ENCODE measurements at regions not wholly inside any gene's neighbourhood (a gene's known extent, or its start where the extent isn't known, plus 50 kb on each side); places are given as distances from the start of the nearest gene placed in this dataset.

DNA sequence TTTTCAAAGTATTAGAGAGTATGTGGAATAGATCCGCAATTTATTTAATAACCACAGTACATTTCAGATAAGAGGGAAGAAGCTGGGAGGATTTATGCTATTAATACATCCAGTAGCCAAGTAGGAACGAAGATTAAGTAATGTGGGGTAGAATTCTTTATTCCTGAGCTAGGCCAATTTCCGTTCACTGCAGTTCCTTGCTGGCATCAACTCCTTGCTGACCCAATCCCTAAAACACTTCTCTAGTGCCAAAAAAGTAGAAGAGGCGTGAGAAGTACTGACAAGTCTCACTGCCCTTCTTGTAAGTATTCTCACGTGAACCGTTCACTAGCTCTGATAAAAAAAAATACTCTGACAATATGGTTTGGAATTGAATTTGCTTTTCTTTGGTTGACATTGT is 211.4 kb downstream of the EPHA4 start:
- TF ChIP-seq, protein P1, sequence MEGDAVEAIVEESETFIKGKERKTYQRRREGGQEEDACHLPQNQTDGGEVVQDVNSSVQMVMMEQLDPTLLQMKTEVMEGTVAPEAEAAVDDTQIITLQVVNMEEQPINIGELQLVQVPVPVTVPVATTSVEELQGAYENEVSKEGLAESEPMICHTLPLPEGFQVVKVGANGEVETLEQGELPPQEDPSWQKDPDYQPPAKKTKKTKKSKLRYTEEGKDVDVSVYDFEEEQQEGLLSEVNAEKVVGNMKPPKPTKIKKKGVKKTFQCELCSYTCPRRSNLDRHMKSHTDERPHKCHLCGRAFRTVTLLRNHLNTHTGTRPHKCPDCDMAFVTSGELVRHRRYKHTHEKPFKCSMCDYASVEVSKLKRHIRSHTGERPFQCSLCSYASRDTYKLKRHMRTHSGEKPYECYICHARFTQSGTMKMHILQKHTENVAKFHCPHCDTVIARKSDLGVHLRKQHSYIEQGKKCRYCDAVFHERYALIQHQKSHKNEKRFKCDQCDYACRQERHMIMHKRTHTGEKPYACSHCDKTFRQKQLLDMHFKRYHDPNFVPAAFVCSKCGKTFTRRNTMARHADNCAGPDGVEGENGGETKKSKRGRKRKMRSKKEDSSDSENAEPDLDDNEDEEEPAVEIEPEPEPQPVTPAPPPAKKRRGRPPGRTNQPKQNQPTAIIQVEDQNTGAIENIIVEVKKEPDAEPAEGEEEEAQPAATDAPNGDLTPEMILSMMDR (IDR thresholded peaks at IDR 0.05 in 4 of 5, conservative IDR thresholded peaks at IDR 0.05 in 1 of 5) = no peak
- TF ChIP-seq POLR2A (IDR thresholded peaks at IDR 0.05) = no peak

Measured in gastrocnemius medialis (tissue), 4 donors.